IMR-90 (cell line): ENCODE measurements at regions not wholly inside any gene's neighbourhood (a gene's known extent, or its start where the extent isn't known, plus 50 kb on each side); places are given as distances from the start of the nearest gene placed in this dataset.

Source experiments
- BHLHE40 ChIP-seq: fragments of 150-350 bp; IDR thresholded peaks from 2 replicates; pipeline ENCODE4 v1.6.1; 2016; ENCODE audit warnings: mild to moderate bottlenecking, low read depth, low read length
- CEBPB ChIP-seq: IDR thresholded peaks from 2 replicates; pipeline ENCODE4 v1.6.1; 2012; ENCODE audit warnings: low read depth, low read length, improper control_type of control experiment
- CTCF ChIP-seq: conservative IDR thresholded peaks from 2 replicates; pipeline ENCODE4 v1.5.1; 2012; ENCODE audit warnings: mild to moderate bottlenecking, low read depth, low read length, improper control_type of control experiment
- MAFK ChIP-seq: IDR thresholded peaks from 2 replicates; pipeline ENCODE4 v1.6.1; 2012; ENCODE audit warnings: low read depth, low read length, improper control_type of control experiment
- MXI1 ChIP-seq: IDR thresholded peaks from 2 replicates; pipeline ENCODE4 v1.6.1; 2012; ENCODE audit warnings: low read depth, mild to moderate bottlenecking, low read length, moderate library complexity, borderline replicate concordance
- POLR2A ChIP-seq: IDR thresholded peaks from 2 replicates; pipeline ENCODE4 v1.6.1; 2012; ENCODE audit warnings: mild to moderate bottlenecking, low read depth, low read length
- RAD21 ChIP-seq: IDR thresholded peaks from 2 replicates; pipeline ENCODE4 v1.6.1; 2012; ENCODE audit warnings: low read length, improper control_type of control experiment
- SMC3 ChIP-seq: fragments of 150-350 bp; IDR thresholded peaks from 2 replicates; pipeline ENCODE4 v1.6.1; 2016; ENCODE audit warnings: low read depth, mild to moderate bottlenecking, antibody characterized with exemption, low read length, moderate library complexity

GRCh38 chr2:123380370-123380935, 644.6 kb upstream of the CNTNAP5 start:
- TF ChIP-seq SMC3 (no peak), CEBPB (no peak), POLR2A (no peak), CTCF (no peak), MXI1 (no peak), BHLHE40 (no peak), MAFK (no peak), RAD21 (no peak)
